GM23248 (cell line): ENCODE measurements at regions not wholly inside any gene's neighbourhood (a gene's known extent, or its start where the extent isn't known, plus 50 kb on each side); places are given as distances from the start of the nearest gene placed in this dataset.

Source experiments
- EZH2 ChIP-seq: fragments of 200-600 bp; sonication (generic); IDR thresholded peaks from 2 replicates; pipeline ENCODE4 v1.6.1; 2018; ENCODE audit warnings: antibody characterized with exemption, mild to moderate bottlenecking; ENCODE audit not compliant: insufficient read depth, poor library complexity, severe bottlenecking
- EZH2phosphoT487 ChIP-seq: fragments of 200-600 bp; sonication (generic); IDR thresholded peaks from 2 replicates; pipeline ENCODE4 v1.6.1; 2018; ENCODE audit warnings: antibody characterized with exemption, moderate library complexity, mild to moderate bottlenecking, low read depth; ENCODE audit not compliant: insufficient read depth

DNA sequence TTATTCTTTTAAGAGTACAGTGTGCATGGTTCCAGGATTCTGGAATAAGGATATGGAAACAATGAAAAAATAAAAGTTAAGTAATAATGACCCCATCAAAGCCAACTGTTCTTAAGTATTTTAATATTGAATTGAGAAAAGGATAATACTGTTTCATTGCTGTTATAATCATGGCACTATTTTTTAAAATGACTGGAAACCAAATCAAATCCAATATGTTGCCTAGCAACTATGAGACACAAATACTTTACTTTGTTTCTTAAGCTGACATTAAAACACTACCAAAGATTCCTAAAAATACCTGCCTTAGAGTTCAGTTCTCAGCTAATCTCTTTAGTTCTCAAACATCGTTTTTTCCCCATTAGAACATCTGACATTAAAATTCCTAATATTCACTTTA is 66.4 kb upstream of the OTOGL start:
- TF ChIP-seq EZH2 (no peak), EZH2phosphoT487 (no peak)
